NCI-H2081 treated with DMSO at 0.1 percent for 48 hours (cell line): ENCODE measurements at regions not wholly inside any gene's neighbourhood (a gene's known extent, or its start where the extent isn't known, plus 50 kb on each side); places are given as distances from the start of the nearest gene placed in this dataset.

Experiments used
- DNase-seq: peaks from one replicate; lab custom pipeline; 2025; lab: John Stamatoyannopoulos, UW

- DNase-seq = peak; percentile 7
Observed at GRCh38 chr2:104702031-104702850, 151.7 kb upstream of the POU3F3 start.

DNA sequence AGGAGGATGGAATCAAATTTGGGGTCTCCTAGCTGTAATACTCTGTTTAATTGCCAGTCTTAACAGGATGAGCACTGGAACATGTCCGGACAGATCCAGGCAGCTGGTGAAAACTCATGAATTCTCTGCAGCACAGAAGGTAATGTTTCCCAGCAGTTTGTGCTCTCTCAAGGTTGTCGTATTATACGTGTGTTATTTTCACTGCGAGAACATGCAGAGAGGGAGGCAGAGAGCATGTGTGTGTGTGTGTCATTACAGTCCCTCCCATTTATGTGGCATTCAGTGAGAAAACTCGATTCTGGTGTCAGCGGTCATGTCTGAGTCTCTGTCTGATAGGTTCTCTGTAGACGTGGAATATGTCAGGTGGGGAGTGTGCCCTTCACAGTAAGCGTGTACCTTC lies 150.2 kb upstream of the POU3F3 start:
- DNase-seq = no peak

GRCh38 chr2:104704496-104705245 lies 149.2 kb upstream of the POU3F3 start:
- DNase-seq = no peak

- no peak for DNase-seq
Observed at GRCh38 chr2:104707056-104707455, 146.9 kb upstream of the POU3F3 start.

DNA sequence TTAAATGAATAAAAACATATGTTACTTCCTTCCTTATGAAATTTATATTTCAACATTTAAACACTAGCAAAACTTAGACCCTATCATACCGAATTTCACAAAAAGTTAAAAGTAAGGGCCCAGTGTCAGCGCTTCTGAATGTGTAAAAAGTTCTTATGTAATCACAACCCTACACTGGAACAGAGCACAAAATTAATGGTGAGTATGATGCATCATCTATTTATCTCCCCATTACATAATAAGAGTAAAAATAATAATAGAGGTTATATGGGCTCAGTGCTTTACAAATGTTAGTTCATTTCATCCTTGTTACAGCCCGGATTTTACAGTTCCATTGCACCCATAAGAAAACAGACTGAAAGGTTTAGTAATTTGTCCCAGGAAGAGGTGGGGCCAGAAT lies 144.9 kb upstream of the POU3F3 start:
- DNase-seq = no peak

- no peak for DNase-seq
Observed at GRCh38 chr2:104716061-104716460, 137.9 kb upstream of the POU3F3 start.

DNA sequence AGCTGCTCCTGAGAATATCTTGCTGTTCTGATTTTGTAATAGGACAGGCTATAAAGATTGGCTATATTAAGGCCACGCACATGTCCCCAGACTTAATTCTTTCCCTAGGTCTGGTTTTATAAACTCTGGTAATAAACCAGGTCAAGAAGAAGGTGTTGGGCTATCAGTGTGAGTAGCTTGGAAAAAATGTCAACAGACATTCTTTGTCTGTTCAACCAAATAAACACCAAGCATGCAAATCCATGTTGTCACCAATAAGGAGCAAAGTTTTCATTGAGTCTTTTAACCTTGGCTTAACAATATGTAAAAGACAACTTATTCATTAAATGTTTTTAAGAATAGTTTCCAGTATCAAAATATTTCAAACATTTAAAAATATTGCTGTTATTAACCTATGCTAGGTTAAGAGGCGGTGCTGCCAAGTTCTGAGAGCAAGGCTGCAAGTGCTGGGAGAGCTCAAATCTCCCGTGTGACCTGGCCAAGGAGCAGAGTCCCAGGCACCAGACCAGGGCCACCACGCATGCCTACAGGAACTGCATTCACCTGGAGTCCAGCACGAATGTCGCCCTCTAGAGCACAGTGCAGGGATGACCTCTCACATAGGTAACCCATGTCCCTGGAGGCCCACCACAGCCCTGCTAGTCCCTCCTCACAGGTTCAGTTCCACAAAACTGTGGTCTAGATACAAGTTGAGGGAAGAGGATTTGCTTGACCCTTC lies 120.5 kb upstream of the POU3F3 start:
- no peak for DNase-seq

GRCh38 chr2:104734937-104735586 lies 118.9 kb upstream of the POU3F3 start:
- DNase-seq = no peak

DNA sequence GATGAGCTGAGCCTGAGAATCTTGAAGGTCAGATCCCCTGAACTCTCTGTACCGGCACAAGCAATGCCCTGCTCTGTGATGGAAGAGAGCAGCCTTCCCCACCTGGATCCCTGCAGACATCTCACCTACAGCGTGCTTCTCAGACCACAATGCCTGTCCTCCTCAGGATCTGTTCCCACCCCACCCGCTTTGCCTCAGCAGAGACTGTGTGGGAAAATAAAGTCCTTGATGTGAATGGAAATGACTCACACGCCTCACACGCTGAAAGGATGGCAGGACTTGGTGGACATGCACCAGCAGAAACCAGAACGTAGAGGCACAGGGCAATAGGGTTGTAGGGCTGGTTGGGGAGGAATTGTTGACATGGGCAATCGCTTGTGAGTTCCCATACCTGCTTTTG lies 117.9 kb upstream of the POU3F3 start:
- DNase-seq = no peak

- DNase-seq = no peak
Observed at GRCh38 chr2:104741860-104742259, 112.1 kb upstream of the POU3F3 start.

GRCh38 chr2:104744537-104744936 lies 109.4 kb upstream of the POU3F3 start:
- no peak for DNase-seq

DNA sequence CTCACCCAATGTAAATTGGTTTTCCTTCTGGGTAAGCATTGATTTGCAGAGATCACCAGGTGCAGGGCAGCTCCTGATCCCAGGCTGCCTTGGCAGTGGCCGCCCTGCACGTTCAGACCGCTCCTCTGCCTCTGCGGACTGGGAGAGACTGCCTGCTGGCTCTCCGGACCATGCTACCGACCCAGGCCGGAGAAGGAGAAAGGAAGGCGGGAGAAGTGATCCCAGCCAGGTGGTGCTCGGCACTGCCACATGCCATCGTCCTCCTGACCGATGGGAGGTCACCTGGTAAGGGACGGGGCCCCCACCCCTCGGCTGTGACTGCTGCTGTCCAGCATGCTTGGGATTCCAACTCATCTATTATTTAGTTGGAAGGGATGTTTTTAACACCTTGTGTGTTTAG lies 108.1 kb upstream of the POU3F3 start:
- DNase-seq = no peak

GRCh38 chr2:104746299-104746698 lies 107.6 kb upstream of the POU3F3 start:
- no peak for DNase-seq

DNA sequence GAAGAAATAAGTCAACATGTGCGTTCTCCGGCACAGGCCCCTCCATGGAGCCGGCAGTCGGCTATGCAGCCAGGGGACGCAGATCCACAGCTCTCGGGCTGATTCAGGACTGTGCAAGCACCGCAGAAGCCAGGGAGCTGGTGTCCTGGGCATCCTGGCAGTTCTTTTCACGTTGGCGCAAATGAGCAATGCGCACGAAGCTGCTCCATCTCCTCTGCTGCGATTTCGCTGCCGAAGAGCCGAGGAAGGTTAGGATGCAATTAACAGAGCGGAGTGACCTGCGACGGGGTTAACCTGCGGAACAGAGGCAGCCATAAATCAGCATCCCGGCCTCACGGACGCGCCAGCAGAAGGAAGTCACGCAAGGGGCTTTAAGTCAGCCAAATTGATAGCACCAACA lies 107.1 kb upstream of the POU3F3 start:
- DNase-seq = no peak

DNA sequence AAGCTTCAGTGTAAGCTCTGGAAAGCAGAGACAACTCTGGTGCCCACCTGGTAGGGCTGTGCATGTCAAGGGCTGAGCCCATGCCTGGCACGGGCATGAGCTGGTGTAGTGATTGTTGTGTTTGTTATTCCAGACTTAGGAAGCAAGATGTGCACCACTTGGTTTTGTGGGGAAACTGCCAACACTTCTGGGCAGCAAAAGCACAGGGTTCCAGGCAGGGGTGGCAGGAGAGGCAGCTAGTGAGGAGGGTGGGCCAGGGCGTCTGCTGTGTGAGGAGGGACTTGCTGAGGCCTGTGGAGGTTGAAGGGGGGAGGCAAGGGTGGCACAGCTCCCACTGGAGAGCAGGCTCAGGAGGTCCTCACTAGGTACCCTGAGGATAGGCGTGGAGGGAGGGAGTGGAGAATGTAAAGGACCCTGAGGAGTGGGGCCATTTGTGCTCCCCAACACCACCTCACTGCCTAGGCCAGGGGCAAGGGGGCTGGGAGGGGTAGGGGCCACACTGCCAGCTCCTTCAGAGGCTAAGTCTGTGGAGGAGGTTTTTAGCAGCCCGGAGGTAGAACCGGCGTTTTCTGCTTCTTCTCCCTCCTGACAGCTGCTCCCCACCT lies 104.0 kb upstream of the POU3F3 start:
- DNase-seq = no peak

DNA sequence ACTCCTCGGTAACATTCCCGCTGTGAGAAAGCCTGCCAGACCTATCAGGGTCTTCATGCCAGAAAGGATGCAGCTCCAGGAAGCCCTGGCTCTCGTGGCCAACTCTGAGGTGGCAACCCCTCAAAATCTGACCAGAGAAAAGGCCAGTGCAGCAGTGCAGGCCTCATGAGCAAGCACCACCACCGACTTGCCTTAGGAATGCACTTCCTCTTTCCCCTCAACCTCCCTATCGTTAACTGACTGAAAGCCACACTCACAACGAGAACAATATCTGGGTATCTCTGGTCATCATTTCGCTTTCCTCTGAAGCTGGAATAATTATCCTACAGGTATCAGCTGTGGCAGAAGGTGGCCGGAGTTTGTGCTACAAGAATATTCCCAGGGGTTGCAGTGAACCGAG lies 101.4 kb upstream of the POU3F3 start:
- DNase-seq = no peak

DNA sequence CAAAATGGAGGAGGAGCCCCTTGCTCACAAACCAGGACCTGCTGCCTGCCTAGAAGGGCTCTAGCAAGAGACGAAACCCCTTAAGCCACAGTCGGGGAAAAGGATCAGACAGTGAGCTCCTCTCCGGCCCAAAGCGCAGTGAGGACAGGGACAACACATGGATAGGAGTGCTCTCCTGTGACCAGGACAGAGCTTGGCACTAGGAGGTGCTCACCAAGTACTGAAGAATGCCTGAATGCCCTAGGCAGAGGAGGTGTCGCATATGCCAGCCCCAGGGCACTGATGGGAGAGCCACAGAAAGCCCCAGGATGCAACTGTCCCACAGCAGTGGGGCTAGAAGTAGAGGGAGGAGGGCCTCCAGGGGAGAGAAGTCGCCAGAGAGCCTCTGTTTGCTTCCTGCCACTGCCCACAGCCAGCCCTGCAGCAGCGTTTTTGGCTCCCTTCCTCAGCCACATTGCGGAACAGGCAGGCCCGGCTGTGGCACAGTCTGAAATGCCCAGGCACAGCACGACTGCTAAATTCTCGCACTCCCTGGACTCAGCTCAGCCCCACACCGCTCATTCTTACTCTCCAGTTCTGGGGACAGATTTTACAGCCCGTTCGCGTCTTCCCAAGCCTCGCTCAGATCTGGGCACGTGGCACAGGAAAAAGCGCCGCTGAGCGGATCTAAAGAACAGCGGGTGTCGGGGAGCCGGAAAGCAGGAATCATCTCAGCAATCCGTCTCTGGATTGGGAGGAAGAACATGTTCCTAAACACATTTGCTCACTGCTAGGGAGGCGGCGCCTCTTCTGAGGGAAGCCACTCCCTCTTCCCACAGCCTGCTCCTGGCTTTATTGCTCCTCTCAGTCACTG lies 98.7 kb upstream of the POU3F3 start:
- DNase-seq = no peak

DNA sequence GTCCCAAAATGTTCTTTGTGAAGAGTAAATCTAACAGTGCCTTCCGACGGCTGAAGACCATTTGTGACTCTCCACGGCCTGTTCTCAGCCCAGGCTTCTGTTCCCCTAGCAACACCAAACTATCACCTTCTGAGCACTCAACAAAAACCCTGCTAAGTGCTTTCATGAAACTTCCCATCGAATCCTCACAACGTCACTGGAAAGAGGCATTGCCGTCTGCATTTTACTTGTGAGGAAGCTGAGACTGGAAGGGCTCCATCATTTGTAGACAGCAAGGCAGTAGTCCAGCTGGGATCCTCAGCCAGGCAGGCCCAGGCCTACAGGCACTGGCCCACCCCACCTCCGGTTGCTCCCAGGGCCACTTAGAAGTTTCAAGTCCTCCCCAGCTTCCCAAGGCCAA lies 97.8 kb upstream of the POU3F3 start:
- DNase-seq = no peak

- DNase-seq = no peak
Observed at GRCh38 chr2:104757056-104757455, 96.9 kb upstream of the POU3F3 start.

GRCh38 chr2:104758199-104758620 lies 95.7 kb upstream of the POU3F3 start:
- no peak for DNase-seq

- DNase-seq = no peak
Observed at GRCh38 chr2:104762031-104762430, 91.9 kb upstream of the POU3F3 start.
